GM19099 (cell line): ENCODE measurements at regions not wholly inside any gene's neighbourhood (a gene's known extent, or its start where the extent isn't known, plus 50 kb on each side); places are given as distances from the start of the nearest gene placed in this dataset.

Experiments used
- POLR2A ChIP-seq: IDR thresholded peaks from 3 replicates; pipeline ENCODE4 v1.6.1; 2011; ENCODE audit warnings: low read depth; ENCODE audit not compliant: insufficient read length; ENCODE audit errors: extremely low read depth

DNA sequence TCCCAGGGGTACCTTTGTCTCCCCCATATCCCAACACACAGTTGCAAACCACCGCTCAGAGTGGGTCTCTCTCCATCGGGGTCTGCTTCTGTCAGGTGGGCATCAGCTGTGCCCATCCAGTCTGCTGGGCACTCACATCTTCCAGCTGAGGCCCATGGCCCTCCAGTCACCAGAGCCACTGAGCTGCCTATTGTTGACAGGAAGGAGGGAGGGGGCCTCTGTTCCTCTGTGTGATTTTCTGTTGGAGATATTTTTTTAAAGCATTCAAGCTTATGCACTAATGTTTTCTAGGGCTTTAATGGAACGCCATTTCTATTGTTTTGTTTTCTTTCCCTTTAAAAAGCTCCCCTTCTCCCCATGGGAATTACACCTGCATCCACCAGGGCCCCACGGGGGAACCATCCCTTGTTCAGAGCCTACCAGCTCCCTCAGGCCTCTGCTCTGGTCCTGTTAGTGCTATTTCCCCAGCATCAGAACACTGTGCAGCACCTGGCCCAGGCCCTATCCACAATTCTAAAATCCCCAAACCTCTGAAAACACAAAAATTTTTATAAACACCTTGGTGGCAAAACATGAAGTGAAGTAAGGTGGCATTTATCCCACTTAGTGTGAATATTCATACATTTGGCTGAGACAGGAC lies 326.2 kb downstream of the CD83 start:
- TF ChIP-seq POLR2A: no peak

DNA sequence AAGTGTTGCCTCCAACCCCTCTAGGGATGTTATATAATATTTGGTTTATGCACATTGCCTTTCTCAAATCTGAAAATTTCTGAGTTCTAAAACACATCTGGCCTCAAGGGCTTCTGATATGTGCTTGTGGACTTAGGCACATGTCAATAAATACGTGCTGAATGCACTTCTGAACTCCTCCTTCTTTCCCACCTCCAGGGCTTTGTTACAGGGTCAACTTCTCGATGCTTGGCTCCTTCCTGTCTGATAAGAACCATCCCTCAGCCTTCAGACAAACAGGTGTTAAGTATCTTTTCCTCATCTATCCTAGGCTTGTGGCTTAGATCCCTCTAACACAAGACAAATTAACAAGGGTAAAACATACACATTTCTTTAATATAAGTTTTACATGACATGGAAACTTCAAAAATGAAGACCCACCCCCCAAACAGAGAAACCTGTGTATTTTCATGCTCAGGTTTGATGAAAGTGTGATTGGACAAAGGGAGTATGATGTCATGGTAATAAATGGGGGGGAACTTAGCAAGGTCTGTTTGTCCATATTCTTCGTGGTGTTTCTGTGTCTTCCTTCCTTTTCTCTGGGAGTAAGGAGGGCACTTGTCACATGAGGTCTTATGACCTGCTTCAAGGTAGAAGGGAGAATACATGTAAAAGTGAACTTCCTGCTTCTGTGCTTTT lies 326.9 kb downstream of the CD83 start:
- TF ChIP-seq POLR2A: no peak

DNA sequence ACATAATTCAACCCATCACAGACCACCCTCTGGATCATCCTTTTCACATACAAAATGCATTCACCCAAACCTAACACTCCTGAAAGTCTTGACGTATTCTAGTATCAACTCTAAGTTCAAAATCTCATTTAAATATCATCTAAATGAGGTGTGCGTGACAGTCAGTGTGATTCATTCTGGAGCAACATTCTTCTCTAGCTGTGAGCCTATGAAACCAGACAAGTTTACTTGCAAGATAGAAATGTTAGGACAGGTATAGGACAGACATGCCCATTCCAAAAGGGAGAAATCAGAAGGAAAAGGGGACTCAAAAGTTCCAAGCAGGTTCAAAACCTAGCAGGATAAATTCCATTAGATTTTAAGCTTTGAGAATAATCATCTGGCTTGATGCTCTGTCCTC lies 329.7 kb downstream of the CD83 start:
- TF ChIP-seq POLR2A: no peak

DNA sequence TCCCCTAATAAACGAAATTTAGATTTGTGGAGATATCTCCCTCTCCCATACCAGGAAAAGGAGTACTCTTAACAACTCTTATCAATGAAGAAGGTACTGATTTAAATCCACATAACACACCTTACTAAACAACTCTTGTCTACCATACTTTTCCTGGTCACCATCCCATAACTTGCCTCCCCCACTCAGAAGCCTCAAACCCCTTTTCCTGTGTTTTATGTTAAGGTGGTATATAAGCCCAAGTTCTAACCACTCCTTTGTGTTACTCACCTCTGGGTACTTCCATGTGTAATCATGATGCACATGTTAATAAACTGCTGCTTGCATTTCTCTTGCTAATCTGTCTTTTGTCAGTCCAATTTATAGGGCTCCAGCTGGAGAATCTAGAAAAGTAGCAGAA lies 330.7 kb downstream of the CD83 start:
- TF ChIP-seq POLR2A: no peak

DNA sequence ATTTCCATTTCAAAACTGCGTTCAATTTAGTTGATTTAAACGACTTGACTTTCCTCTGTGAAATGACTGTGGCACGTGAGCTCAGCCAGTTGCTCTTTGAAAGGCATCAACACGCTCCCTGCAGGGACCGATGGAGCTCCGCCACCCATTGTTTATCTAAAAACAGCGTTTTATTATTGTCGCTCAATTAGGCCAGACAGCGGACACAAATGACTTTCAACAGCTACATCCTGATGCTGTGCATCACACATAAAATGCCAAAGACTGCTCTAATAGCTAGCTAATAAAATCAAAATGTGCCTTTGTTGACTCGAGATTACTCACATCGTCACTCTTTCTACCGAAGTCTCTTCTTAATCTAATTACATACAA lies 332.5 kb downstream of the CD83 start:
- TF ChIP-seq POLR2A: no peak

DNA sequence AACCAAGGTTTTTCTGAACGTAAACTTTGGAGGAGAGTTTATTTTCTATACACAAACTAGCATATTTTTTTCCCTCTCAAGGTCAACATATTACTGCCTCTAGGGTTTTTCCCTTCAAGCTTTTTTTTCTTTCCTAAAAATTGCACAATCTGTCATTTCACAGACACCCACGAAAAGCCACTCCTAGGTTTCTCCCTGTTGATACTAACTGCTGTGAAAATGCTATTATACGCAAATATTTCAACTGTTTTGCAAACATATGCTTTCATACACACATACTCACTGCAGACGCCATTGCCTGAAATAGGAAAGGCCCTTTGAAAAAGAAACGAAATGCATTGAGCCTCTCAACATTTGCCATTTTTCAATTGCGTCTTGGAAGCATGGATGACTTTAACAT lies 333.0 kb downstream of the CD83 start:
- no peak for TF ChIP-seq POLR2A

DNA sequence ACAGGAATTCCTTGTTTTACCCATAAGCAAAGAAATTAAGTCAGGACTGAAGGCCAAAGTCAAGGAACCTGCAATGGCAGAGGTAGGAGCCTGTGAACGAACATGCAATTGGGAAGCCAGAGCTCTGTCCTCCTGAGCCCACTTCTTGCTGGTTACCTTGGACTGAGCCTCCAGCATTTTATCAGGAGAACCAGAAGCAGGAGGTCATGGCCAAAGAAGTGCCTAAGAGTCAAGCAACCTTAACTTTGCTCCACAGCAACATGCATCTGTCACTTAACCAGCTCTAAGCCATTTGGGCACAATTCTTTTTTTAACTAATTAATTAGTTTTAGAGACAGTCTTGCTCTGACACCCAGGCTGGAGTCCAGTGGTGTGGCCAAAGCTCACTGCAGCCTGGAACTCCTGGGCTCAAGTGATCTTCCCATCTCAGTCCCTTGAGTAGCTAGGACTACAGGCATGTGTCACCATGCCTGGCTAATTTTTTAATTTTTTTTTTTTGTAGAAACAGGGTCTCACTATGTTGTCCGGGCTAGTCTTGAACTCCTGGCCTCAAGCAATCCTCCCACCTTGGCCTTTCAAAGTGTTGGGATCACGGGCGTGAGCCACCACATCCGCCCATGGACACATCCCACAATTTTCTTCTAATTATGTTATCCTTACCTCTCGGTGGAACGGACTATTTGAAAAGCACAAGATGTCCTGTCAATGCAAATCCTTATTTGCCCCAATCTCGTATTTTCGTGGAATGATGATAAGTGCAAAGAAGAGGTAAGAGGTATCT lies 334.2 kb downstream of the CD83 start:
- TF ChIP-seq POLR2A: no peak

DNA sequence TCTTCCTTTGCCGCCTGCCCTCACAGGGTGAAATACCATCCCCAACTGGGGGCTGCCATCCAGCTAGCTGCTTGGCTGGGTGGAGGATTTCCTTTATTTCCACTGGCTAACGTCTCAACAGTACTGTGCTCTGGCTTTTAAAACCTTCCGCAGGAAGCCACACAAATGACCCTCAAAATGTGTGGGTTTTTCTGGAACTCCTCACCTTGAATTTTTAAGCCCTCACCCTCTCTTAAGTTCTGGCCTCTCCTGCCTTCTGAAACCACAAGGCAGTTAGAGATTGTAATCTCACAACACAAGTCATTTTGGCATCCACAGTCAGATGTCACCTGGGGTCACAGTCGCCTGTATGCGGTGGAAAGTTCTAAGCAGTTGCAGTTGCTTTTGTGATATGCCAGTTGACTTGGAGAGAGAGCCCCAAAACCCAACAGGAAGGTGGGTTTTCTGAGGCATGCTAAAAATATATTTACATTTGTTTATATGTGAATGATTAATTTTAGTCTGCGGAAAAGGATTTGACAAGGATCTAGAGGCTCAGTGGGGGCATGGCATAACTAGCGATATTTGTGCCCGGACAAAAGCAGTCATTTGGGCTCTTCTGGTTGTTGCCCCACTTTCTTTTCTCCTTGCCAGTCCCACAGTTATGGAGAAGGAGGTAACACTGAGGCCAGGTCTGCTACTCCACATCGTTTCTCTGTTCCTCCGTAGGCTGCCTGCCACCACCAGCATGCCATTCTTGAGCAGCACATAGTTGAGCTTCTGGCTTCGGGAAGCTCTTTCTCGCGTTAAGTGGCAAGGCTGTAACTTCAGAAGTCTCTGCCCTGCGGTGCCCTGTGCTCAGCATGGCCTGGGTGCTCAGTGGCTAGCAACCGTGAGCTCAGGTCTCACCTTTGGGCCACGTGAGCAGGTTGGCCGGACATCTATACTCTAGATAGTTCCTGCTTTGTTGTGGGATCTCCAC lies 335.3 kb downstream of the CD83 start:
- no peak for TF ChIP-seq POLR2A

DNA sequence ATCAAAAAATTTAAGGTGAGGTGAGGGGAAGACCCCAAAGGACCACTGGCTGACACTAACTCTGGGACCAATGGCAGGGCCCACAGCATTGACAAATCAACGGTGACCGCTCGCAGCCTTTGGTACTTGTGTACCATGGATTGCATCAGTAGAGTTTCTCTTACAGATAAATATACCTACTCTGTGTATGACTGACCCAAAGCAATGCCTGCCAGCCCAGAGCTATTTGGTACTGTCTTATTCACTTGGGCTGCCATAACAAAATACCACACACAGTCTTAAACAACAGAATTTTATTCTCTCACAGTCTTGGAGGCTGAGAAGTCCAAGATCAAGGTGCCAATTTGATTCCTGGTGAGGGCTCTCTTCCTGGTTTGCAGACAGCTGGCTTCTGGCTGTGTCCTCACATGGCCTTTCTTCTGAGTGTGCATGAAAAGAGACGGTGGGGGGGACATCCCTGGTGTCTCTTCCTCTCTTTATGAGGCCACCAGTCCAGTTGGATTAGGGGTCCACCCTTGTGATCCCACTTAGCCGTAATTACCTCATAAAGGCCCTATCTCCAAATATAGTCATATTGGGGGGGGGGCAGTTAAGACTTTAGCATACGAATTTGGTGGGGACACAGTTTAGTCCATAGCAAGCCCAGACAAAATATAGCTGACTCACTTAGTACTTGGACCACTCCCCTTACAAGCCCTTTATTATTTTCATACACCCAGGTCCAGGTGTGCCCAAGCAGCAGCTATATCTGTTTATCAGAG lies 336.3 kb downstream of the CD83 start:
- TF ChIP-seq POLR2A: no peak

DNA sequence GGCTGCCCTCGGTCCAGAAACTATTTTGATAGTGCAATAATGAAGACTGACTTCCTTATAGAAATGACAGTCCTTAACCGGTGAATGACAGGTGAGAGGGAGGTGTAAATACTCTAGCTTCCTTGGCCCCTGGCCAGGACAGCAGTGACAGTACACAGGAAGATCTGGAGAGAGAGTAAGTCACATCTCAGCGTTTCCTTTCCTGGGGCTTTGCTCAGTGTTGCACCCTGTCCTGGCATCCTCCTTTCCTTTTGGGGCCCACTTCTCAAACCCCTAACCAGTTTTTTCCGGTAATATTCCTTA lies 336.9 kb downstream of the CD83 start:
- TF ChIP-seq POLR2A: no peak

DNA sequence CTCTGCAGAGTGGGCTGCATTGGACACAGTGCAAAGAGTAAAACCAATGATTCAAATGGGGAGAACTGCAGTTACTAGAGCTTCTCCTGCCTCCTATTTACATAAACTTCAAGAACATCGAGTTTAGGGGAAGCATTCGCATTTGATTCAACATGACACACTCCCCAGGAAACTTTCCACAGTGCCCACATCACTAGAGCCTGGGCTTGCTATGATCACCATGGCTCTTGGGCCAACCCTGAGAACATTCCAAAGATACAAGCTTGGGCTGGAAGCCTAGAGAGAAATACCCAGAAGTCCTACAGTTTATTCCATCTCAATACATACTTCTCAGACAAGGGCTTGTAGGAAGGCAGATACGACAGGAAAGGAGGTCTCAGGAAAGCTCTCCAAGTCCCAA lies 337.9 kb downstream of the CD83 start:
- TF ChIP-seq POLR2A: no peak

DNA sequence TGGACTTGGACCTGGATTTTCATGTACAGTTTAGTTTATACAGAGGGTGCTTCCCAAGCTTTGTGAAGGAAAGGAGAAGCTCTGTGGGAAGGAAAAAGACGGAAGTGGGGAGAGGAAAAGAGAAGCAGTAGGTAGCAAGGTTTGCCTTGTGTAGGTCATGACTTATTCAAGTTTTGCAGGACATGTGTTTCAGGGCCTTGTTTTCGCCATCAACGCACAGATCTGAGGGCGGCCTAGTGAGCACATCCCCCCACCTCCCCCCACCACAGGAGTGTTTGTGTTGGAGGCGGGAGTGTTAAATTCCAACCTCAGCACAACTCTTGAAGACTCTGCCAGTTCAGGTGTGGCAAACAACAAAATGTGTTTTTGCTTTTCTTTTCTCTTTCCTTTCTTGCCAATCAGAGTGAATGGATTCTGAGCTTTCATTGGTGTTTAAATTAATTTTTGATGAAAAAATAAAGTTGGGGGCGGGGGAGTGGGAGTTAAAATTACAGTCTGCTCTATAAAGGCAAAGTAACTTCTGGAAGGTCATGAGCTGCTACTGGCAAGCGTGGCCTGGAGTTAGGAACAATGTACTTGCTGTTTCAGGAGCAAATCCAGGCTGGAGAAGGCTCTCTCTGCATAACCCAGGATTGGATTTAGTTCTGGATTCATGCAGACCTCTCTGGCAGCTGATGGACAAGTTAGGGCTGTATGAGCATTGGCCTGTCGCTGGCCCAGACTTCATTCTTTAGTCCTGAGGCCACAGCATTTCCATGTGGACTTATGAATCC lies 338.5 kb downstream of the CD83 start:
- no peak for TF ChIP-seq POLR2A

DNA sequence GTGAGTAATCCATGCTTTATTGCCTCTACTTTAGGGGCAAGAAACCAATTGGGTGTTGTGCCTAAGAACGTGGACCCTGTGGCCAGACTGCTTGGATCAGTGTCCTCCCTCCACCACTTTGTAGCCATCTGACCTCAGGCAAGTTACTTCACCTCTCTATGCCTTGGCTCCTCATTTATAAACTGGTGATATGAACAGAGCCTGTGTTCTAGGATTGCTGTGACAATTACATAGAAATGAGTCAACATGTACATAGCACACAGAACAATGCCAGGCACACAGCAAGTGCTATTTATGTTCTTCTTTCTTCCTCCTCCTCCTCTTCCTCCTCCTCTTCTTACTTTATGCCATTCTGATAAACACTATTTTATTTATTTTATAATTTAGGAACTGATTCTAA lies 339.4 kb downstream of the CD83 start:
- TF ChIP-seq POLR2A: no peak

DNA sequence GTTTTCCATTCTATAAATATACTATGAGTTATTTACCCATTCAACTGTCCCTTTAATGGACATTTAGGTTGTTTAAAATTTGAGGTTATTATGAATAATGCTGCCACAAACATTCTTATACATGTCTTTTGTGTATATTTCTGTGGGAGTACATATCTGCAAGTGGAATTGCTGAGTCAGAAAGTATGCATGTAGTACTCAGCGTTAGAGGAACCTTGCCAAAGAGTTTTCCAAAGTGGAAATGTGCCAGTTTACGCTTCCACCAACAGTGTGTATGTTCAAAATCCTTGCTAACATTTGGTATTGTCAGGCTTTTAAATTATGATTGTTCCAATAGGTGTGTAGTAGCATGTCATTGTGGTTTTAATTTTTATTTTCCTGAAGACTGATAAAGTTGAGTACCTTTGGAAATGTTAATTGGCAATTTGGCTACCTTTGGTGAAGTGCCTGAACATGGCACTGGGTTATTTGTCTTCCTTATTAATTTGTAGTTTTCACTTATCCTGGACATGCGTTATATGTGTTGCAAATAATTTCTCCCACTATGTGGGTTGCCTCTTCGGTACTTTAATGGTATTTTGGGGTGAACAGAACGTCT lies 341.2 kb downstream of the CD83 start:
- TF ChIP-seq POLR2A: no peak

DNA sequence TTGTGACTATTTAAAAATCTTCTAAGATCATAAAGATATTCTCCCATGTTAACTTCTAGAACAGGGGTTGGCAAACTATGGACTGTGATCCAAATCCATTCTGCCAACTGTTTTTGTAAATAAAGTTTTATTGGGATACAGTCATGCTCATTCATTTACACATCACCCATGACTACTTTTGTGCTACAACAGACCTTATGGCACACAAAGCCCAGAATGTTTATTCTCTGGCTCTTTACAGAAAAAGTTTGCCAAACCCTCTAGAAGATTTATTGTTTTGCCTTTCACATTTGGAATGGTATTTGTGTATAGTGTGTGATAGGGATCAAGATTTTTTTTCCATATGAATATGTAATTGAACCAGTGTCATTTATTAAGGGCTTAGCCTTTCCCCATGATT lies 341.7 kb downstream of the CD83 start:
- no peak for TF ChIP-seq POLR2A
